H1 (cell line): ENCODE measurements at regions not wholly inside any gene's neighbourhood (a gene's known extent, or its start where the extent isn't known, plus 50 kb on each side); places are given as distances from the start of the nearest gene placed in this dataset.

Experiments used
- BRCA1 ChIP-seq: IDR thresholded peaks from 2 replicates; pipeline ENCODE4 v1.6.1; 2012; ENCODE audit warnings: low read depth, low read length, improper control_type of control experiment
- CREB1 ChIP-seq: IDR thresholded peaks from 2 replicates; pipeline ENCODE4 v1.6.1; 2012; ENCODE audit warnings: inconsistent platforms
- NRF1 ChIP-seq: IDR thresholded peaks from 2 replicates; pipeline ENCODE4 v1.6.1; 2011; ENCODE audit warnings: mild to moderate bottlenecking, low read depth, low read length, improper control_type of control experiment
- POLR2A ChIP-seq, 2 experiments: IDR thresholded peaks; 1 replicate in 1 of 2; 2 replicates in 1 of 2; pipeline ENCODE4 v1.6.1; 2011; ENCODE audit warnings: low read depth in 2 of 2, low read length in 2 of 2, mild to moderate bottlenecking in 2 of 2; ENCODE audit errors: control extremely low read depth in 1 of 2
- TCF12 ChIP-seq: IDR thresholded peaks from 2 replicates; pipeline ENCODE4 v1.6.1; 2011; ENCODE audit warnings: low read depth, mild to moderate bottlenecking, low read length
- ZNF274 ChIP-seq: IDR thresholded peaks from 2 replicates; pipeline ENCODE4 v1.7.0; 2012; ENCODE audit warnings: low read length, borderline replicate concordance; ENCODE audit errors: extremely low read depth

- TF ChIP-seq NRF1 (no peak), TCF12 (no peak), ZNF274 (no peak), POLR2A (IDR thresholded peaks at IDR 0.05; ENCODE audit: control extremely low read depth in 1 of 2, low read depth in 2 of 2, low read length in 2 of 2) (no peak), BRCA1 (no peak), CREB1 (no peak)
These were observed 1389.0 kb downstream of the PCDH9 start for GRCh38 chr13:65841156-65841555.
